DND-41 (cell line): ENCODE measurements at regions not wholly inside any gene's neighbourhood (a gene's known extent, or its start where the extent isn't known, plus 50 kb on each side); places are given as distances from the start of the nearest gene placed in this dataset.

Source experiments
- ATAC-seq: fragments of 200-7000 bp; cut with Tn5 transposase; 3 replicates; pipeline ENCODE4 v1.9.1; 2021; ENCODE audit warnings: low read depth; ENCODE audit not compliant: insufficient read depth
- DNase-seq: peaks from one replicate; pipeline ENCODE4 v3.0.0-alpha.2; 2020
- H2AFZ ChIP-seq: 2 replicates; pipeline ENCODE4 v1.6.0; 2012; ENCODE audit warnings: low read depth, low read length
- H3K27ac ChIP-seq: 2 replicates; pipeline ENCODE4 v1.5.1; 2012; ENCODE audit warnings: low read length, inconsistent platforms
- H3K27me3 ChIP-seq: fragments of 200-600 bp; sonication (generic); 2 replicates; pipeline ENCODE4 v1.6.0; 2012; ENCODE audit warnings: low read length, mild to moderate bottlenecking, inconsistent platforms; ENCODE audit not compliant: insufficient read depth, poor library complexity
- H3K36me3 ChIP-seq: 2 replicates; pipeline ENCODE4 v1.5.1; 2012; ENCODE audit warnings: low read length, inconsistent platforms; ENCODE audit not compliant: insufficient read depth
- H3K4me1 ChIP-seq: 2 replicates; pipeline ENCODE4 v1.5.1; 2012; ENCODE audit warnings: mild to moderate bottlenecking, low read length; ENCODE audit not compliant: insufficient read depth
- H3K4me2 ChIP-seq: 2 replicates; pipeline ENCODE4 v1.6.0; 2012; ENCODE audit warnings: mild to moderate bottlenecking, moderate library complexity, low read length, inconsistent platforms; ENCODE audit not compliant: insufficient read depth
- H3K4me3 ChIP-seq, 2 experiments: fragments of 200-600 bp in 1 of 2; shearing (Covaris generic) in 1 of 2; 2 replicates each; pipeline ENCODE4 v1.5.1; 2012 to 2016; ENCODE audit warnings: inconsistent platforms in 2 of 2, low read length in 2 of 2, mild to moderate bottlenecking in 2 of 2, low read depth in 1 of 2, moderate library complexity in 1 of 2
- H3K79me2 ChIP-seq: 2 replicates; pipeline ENCODE4 v1.6.0; 2012; ENCODE audit warnings: low read length, inconsistent platforms; ENCODE audit not compliant: insufficient read depth
- H3K9ac ChIP-seq: 2 replicates; pipeline ENCODE4 v1.6.0; 2012; ENCODE audit warnings: low read depth, mild to moderate bottlenecking, inconsistent platforms, low read length, moderate library complexity
- H3K9me3 ChIP-seq: 2 replicates; pipeline ENCODE4 v1.5.1; 2012; ENCODE audit warnings: low read length, moderate library complexity, mild to moderate bottlenecking, inconsistent platforms; ENCODE audit not compliant: insufficient read depth, severe bottlenecking
- H4K20me1 ChIP-seq: 2 replicates; pipeline ENCODE4 v1.6.0; 2012; ENCODE audit warnings: low read length; ENCODE audit not compliant: insufficient read depth
- EZH2 ChIP-seq: IDR thresholded peaks from 3 replicates; pipeline ENCODE4 v1.6.1; 2012; ENCODE audit warnings: borderline replicate concordance, low read depth, mild to moderate bottlenecking, moderate library complexity, low read length, inconsistent platforms; ENCODE audit not compliant: severe bottlenecking
- TF ChIP-seq, protein P1 (sequence below): IDR thresholded peaks from 2 replicates; pipeline ENCODE4 v1.5.1; 2012; ENCODE audit warnings: borderline replicate concordance, low read length, moderate library complexity, mild to moderate bottlenecking; ENCODE audit not compliant: poor library complexity, severe bottlenecking; ENCODE audit errors: extremely low read depth

DNA sequence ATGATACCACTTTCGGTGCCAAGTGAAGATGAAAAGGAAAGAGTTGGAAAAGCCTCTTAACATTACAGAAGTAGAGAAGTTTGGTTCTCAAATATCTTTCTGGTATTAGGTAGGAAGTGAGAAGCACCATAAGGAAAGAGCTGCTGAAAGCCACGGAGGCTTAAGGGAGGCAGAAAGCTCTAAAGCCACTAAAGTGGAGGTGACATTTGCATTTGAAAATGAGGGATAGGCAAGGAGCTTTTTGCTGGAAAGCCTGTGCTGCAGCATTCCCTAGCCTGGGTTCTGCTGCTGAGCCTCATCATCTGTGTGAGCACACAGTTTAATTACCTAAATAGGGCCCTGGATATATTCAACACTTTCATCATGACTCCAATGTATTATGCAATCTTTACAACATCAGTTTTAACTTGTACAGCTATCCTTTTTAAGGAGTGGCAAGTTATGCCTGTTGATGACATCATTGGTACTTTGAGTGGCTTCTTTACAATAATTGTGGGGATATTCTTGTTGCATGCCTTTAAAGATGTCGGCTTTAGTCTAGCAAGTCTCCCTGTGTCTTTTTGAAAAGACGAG lies 315.4 kb downstream of the RBM26 start:
- H3K9me3 ChIP-seq, result no peaks in the 10 kb centered on the region
- H3K9ac ChIP-seq, result no peak overlapping the region
- no peak overlapping the region for H3K4me3 ChIP-seq
- no peak overlapping the region for H2AFZ ChIP-seq
- H3K79me2 ChIP-seq, result no peaks in the 10 kb centered on the region
- no peaks in the 10 kb centered on the region for H4K20me1 ChIP-seq
- no peak overlapping the region for H3K27ac ChIP-seq
- H3K27me3 ChIP-seq, result no peaks in the 10 kb centered on the region
- no peak for DNase-seq
- H3K4me2 ChIP-seq, result no peak overlapping the region
- no peaks in the 10 kb centered on the region for H3K36me3 ChIP-seq
- H3K4me1 ChIP-seq, result no peaks in the 10 kb centered on the region
- no peak for TF ChIP-seq EZH2
- TF ChIP-seq, protein P1, sequence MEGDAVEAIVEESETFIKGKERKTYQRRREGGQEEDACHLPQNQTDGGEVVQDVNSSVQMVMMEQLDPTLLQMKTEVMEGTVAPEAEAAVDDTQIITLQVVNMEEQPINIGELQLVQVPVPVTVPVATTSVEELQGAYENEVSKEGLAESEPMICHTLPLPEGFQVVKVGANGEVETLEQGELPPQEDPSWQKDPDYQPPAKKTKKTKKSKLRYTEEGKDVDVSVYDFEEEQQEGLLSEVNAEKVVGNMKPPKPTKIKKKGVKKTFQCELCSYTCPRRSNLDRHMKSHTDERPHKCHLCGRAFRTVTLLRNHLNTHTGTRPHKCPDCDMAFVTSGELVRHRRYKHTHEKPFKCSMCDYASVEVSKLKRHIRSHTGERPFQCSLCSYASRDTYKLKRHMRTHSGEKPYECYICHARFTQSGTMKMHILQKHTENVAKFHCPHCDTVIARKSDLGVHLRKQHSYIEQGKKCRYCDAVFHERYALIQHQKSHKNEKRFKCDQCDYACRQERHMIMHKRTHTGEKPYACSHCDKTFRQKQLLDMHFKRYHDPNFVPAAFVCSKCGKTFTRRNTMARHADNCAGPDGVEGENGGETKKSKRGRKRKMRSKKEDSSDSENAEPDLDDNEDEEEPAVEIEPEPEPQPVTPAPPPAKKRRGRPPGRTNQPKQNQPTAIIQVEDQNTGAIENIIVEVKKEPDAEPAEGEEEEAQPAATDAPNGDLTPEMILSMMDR, result no peak
- no peak for ATAC-seq

DNA sequence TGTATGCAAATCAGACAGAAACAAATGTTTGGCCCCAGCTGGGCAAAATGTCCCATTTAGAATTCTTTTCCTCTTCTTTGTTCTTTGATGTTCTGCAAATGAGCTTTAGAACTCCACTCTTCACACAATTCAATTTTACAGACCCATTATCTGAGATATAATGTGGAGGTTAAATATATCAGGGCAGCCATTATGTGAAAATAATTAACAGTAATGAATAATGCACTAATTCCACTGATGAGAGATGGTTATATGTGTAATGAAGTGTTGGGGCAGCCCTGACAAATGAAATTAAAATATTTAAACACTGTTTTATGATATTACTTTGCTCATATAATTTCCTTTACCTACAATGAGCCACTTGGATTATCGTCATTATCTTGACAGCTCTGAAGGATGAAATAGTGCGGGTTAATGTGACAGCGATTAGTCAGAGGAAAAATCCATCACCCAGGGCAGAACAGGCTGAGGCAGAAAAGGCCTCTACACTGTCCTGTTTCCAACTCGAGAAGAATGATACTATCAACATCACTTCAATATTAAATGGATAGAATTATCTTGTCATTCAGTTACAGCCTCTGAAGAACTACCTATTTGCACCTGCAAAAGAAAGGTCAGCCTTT lies 321.1 kb downstream of the RBM26 start:
- no peak overlapping the region for H3K27ac ChIP-seq
- TF ChIP-seq, protein P1, result no peak
- no peak for TF ChIP-seq EZH2
- no peak overlapping the region for H3K9ac ChIP-seq
- H2AFZ ChIP-seq, result no peak overlapping the region
- no peaks in the 10 kb centered on the region for H3K9me3 ChIP-seq
- no peak overlapping the region for H3K4me3 ChIP-seq
- H3K79me2 ChIP-seq, result no peaks in the 10 kb centered on the region
- H3K4me1 ChIP-seq, result no peaks in the 10 kb centered on the region
- no peaks in the 10 kb centered on the region for H4K20me1 ChIP-seq
- ATAC-seq, result no peak
- no peak for DNase-seq
- H3K36me3 ChIP-seq, result no peaks in the 10 kb centered on the region
- no peak overlapping the region for H3K4me2 ChIP-seq
- H3K27me3 ChIP-seq, result no peaks in the 10 kb centered on the region

DNA sequence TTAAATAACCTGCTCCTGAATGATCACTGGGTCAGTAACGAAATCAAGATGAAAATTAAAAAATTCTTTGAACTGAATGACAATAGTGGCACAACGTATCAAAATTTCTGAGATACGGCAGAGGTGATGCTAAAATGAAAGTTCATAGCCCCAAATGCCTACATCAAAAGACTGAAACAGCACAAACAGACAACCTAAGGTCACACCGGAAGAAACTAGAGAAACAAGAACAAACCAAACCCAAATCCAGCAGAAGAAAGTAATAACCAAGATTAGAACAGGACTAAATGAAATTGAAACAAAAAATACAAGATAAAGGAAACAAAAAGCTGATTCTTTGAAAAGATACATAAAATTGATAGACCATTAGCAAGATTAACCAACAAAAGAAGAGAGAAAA lies 324.1 kb downstream of the RBM26 start:
- Histone ChIP-seq H3K4me3 (no peak overlapping the region), H4K20me1 (no peaks in the 10 kb centered on the region), H3K27me3 (no peaks in the 10 kb centered on the region), H3K36me3 (no peaks in the 10 kb centered on the region), H3K79me2 (no peaks in the 10 kb centered on the region), H3K4me1 (no peaks in the 10 kb centered on the region), H3K9me3 (no peaks in the 10 kb centered on the region), H3K27ac (no peak overlapping the region), H2AFZ (no peak overlapping the region), H3K4me2 (no peak overlapping the region), H3K9ac (no peak overlapping the region)
- no peak for ATAC-seq
- TF ChIP-seq, protein P1, result no peak
- TF ChIP-seq EZH2, result no peak
- DNase-seq, result no peak
